K562 (cell line): ENCODE measurements at regions not wholly inside any gene's neighbourhood (a gene's known extent, or its start where the extent isn't known, plus 50 kb on each side); places are given as distances from the start of the nearest gene placed in this dataset.

ENCODE experiments used
- ATAC-seq: fragments of 200-7000 bp; cut with Tn5 transposase; 3 replicates; pipeline ENCODE4 v1.9.1; 2020; ENCODE audit warnings: moderate library complexity
- BruUV-seq: library from RNA; stranded (reverse); fragments of 400-500 nt; replicated peaks from 2 replicates; lab custom pipeline; 2021; lab: Mats Ljungman, UMichigan
- CTCF ChIA-PET: fragments of 300-600 bp; formaldehyde crosslinking; extraction: SDS; loops from one replicate; lab custom pipeline; 2021; ENCODE audit warnings: low intra/inter-chr PET ratio; lab: Yijun Ruan, JAX
- POLR2A ChIA-PET: fragments of 300-600, 350-650 bp; sonication (Branson Sonifier 250); formaldehyde crosslinking; extraction: SDS; loops from one replicate; lab custom pipeline; 2021; ENCODE audit warnings: antibody characterized with exemption, inconsistent platforms; lab: Yijun Ruan, JAX
- DNase-seq, 4 experiments: peaks; one replicate each; pipeline versions ENCODE4 v3.0.0 to v3.0.0-alpha.2; 2011 to 2018; ENCODE audit warnings: low spot score in 3 of 4, mixed read lengths in 3 of 4; ENCODE audit errors: extremely low read depth in 1 of 4
- FAIRE-seq: peaks from 2 replicates; lab custom pipeline; 2011; peaks lifted over from hg19 to GRCh38; lab: Jason Lieb, UNC
- H2AFZ ChIP-seq: 2 replicates; pipeline ENCODE4 v1.6.0; 2011; ENCODE audit warnings: low read depth, low read length, control low read depth, inconsistent platforms
- H3K27ac ChIP-seq: fragments of 200-600 bp; 3 replicates; pipeline ENCODE4 v1.8.0; 2011; ENCODE audit warnings: low read depth, mild to moderate bottlenecking, control low read depth, inconsistent platforms, low read length, moderate library complexity, mixed read lengths; ENCODE audit errors: extremely low read depth
- H3K27me3 ChIP-seq, 2 experiments: fragments of 300-600 bp in 1 of 2; 2 replicates in 1 of 2; 3 replicates in 1 of 2; pipeline versions ENCODE4 v1.6.0 to v1.8.0; 2011; ENCODE audit warnings: inconsistent platforms in 2 of 2, low read length in 2 of 2, mild to moderate bottlenecking in 1 of 2, mixed read lengths in 1 of 2, moderate library complexity in 1 of 2; ENCODE audit not compliant: control insufficient read depth in 2 of 2, insufficient read depth in 2 of 2
- H3K36me3 ChIP-seq: fragments of 300-600 bp; 3 replicates; pipeline ENCODE4 v1.8.0; 2011; ENCODE audit warnings: mild to moderate bottlenecking, low read length, inconsistent platforms; ENCODE audit not compliant: control insufficient read depth, insufficient read depth
- H3K4me1 ChIP-seq, 2 experiments: fragments of 200-600 bp in 1 of 2; replicated peaks in 1 of 2; 2 replicates in 1 of 2; 3 replicates in 1 of 2; pipeline versions ENCODE4 v1.5.1 to v1.8.0; 2011; ENCODE audit warnings: inconsistent platforms in 2 of 2, low read length in 2 of 2, mild to moderate bottlenecking in 1 of 2, mixed read lengths in 1 of 2, moderate library complexity in 1 of 2; ENCODE audit not compliant: control insufficient read depth in 2 of 2, insufficient read depth in 2 of 2
- H3K4me2 ChIP-seq: 2 replicates; pipeline ENCODE4 v1.6.1; 2011; ENCODE audit warnings: low read length, control low read depth, inconsistent platforms, mixed read lengths; ENCODE audit not compliant: insufficient read depth
- H3K4me3 ChIP-seq: fragments of 200-600 bp; sonication (generic), shearing (Covaris generic); 2 replicates; pipeline ENCODE4 v1.5.1; 2016; ENCODE audit warnings: control low read depth, inconsistent platforms
- H3K79me2 ChIP-seq: fragments of 200-600 bp; 3 replicates; pipeline ENCODE4 v1.8.0; 2011; ENCODE audit warnings: low read length, inconsistent platforms; ENCODE audit not compliant: control insufficient read depth, insufficient read depth
- H3K9ac ChIP-seq, 2 experiments: 2 replicates each; pipeline versions ENCODE4 v1.6.0 to v1.6.1; 2011; ENCODE audit warnings: low read depth in 2 of 2, low read length in 2 of 2, control low read depth in 1 of 2, inconsistent platforms in 1 of 2, mild to moderate bottlenecking in 1 of 2, mixed read lengths in 1 of 2; ENCODE audit not compliant: insufficient read depth in 1 of 2
- H3K9me1 ChIP-seq: one replicate; pipeline ENCODE4 v1.6.0; 2011; ENCODE audit warnings: inconsistent platforms, mild to moderate bottlenecking, low read length, moderate library complexity; ENCODE audit not compliant: control insufficient read depth, insufficient read depth
- H3K9me3 ChIP-seq: replicated peaks from 2 replicates; pipeline ENCODE4 v1.5.1; 2011; ENCODE audit warnings: low read depth, low read length, inconsistent platforms; ENCODE audit not compliant: control insufficient read depth, insufficient read depth
- H4K20me1 ChIP-seq: replicated peaks from 2 replicates; pipeline ENCODE4 v1.6.1; 2011; ENCODE audit warnings: low read length, inconsistent platforms, mixed read lengths; ENCODE audit not compliant: control insufficient read depth, insufficient read depth
- ARHGAP35 ChIP-seq: fragments of 450-650 bp; IDR thresholded peaks from 2 replicates; pipeline ENCODE4 v1.6.1; 2018; ENCODE audit not compliant: partially characterized antibody
- KLF13 ChIP-seq: fragments of 450-650 bp; IDR thresholded peaks from 2 replicates; pipeline ENCODE4 v1.6.1; 2016; ENCODE audit warnings: missing genetic modification characterization, low read depth, mild to moderate bottlenecking, missing compliant biosample characterization, moderate library complexity, borderline replicate concordance
- NCOA6 ChIP-seq: fragments of 450-650 bp; IDR thresholded peaks from 2 replicates; pipeline ENCODE4 v1.6.1; 2017; ENCODE audit warnings: mild to moderate bottlenecking
- ZEB2 ChIP-seq: fragments of 450-650 bp; IDR thresholded peaks from 2 replicates; pipeline ENCODE4 v1.6.1; 2016
- ZNF143 ChIP-seq: sonication (generic); formaldehyde crosslinking; IDR thresholded peaks from 2 replicates; pipeline ENCODE4 v1.9.0; 2022; ENCODE audit warnings: mild to moderate bottlenecking, missing genetic modification reagents
- ZNF24 ChIP-seq: fragments of 450-650 bp; IDR thresholded peaks from 2 replicates; pipeline ENCODE4 v1.6.1; 2016
- ZNF707 ChIP-seq: fragments of 250-450 bp; sonication (Bioruptor Pico); conservative IDR thresholded peaks from 2 replicates; pipeline ENCODE4 v1.8.0; 2022; ENCODE audit warnings: inconsistent platforms, mild to moderate bottlenecking, moderate library complexity
- ZNF75A ChIP-seq: fragments of 450-650 bp; formaldehyde crosslinking; IDR thresholded peaks from 2 replicates; pipeline ENCODE4 v1.4.0; 2020; ENCODE audit warnings: mild to moderate bottlenecking
- WGBS: fragments of 100-300 bp; shearing (Covaris generic); methylation state at CpG from one replicate; pipeline ENCODE4 v1.1.6; 2016; ENCODE audit warnings: low coverage, mixed read lengths; ENCODE audit not compliant: insufficient coverage; ENCODE audit errors: missing lambda C conversion rate; 5-methylcytosine and 5-hydroxymethylcytosine counted together
- in situ Hi-C: fragments of 300-500 bp; cut with MboI; formaldehyde crosslinking; loops from 4 replicates; pipeline ENCODE4 v1.15.0; 2018; ENCODE audit warnings: inconsistent platforms, mixed read lengths
- intact Hi-C: fragments of 100-400 bp; cut with micrococcal nuclease; formaldehyde crosslinking; loops from 2 replicates; pipeline ENCODE4 v1.14.2; 2022
- TF ChIP-seq, protein P1 (sequence below): sonication (generic); IDR thresholded peaks from 2 replicates; pipeline ENCODE4 v1.6.1; 2016
- TF ChIP-seq, protein P2 (sequence below), 2 experiments: fragments of 150-350 bp in 1 of 2; IDR thresholded peaks; 2 replicates each; pipeline ENCODE4 v1.6.1; 2012 to 2016; ENCODE audit warnings: low read depth in 2 of 2, low read length in 2 of 2, mild to moderate bottlenecking in 1 of 2, moderate library complexity in 1 of 2
- TF ChIP-seq, protein P3 (sequence below): fragments of 450-650 bp; IDR thresholded peaks from 2 replicates; pipeline ENCODE4 v1.6.1; 2018; ENCODE audit warnings: mild to moderate bottlenecking, low read depth; ENCODE audit not compliant: partially characterized antibody
- TF ChIP-seq, protein P4 (sequence below): fragments of 450-650 bp; IDR thresholded peaks from 2 replicates; pipeline ENCODE4 v1.6.1; 2016; ENCODE audit warnings: low read depth, mild to moderate bottlenecking, moderate library complexity
- TF ChIP-seq, protein P5 (sequence below): fragments of 450-650 bp; formaldehyde crosslinking; IDR thresholded peaks from 2 replicates; pipeline ENCODE4 v1.4.0; 2020; ENCODE audit warnings: mild to moderate bottlenecking, moderate library complexity

DNA sequence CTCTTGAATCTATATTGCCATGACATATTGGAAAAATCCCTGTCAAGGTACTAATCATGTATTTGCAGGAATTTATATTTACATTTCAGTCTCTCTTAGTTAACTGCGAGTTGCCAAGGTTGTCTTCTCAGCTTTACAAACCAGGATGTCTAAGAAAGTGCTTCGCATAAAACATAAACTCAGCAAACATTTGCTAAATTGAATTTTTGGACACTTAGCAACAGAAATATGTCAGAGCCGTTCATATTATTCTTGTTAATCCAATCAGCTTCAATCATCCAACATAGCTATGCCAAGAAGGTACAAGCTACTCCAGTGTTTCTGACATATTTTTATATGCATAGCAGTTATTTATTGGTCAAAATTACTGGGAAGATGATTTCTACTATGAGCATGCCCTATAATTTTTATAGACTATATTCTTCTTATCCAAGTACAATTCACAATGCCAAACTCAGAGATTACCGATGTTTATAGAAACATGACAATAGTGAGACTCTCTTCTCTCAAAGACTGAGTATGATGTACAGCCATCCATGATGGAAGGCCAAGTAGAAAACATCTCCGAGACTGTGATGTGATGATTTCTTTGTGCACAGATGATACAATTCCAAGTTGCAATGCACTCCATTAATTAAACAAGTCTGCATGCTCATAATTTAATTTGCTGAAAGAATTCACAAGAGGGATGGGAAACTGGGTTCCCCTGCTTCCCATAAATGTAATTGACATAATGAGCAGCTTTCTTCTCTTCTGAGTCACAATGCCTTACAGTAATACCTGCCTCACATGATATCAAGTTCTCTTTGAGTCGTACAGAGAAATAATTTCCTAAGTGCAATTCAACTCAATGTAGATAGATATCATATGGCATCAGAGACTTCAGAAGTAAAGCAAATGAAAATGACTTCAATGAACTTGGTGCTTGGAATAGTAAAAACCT lies 776.3 kb downstream of the EFNB2 start:
- no peak overlapping the region for H3K4me2 ChIP-seq
- no peak for FAIRE-seq
- BruUV-seq = no TSS peak
- POLR2A ChIA-PET = no interaction called here
- H3K4me3 ChIP-seq = no peak overlapping the region
- CTCF ChIA-PET = no interaction called here
- H3K9me3 ChIP-seq = no peaks in the 10 kb centered on the region; the same call in 1 of the 2 replicates
- no peak overlapping the region for H2AFZ ChIP-seq
- no peaks in the 10 kb centered on the region for H4K20me1 ChIP-seq
- intact Hi-C loops (no loop called here), in situ Hi-C loops (no loop called here)
- WGBS = 0% methylated on average over 6 of the region's 6 CpGs
- no peak for ATAC-seq
- no peaks in the 10 kb centered on the region for H3K79me2 ChIP-seq
- H3K27me3 ChIP-seq = no peaks in the 10 kb centered on the region
- no peak overlapping the region for H3K27ac ChIP-seq
- no peak overlapping the region for H3K9ac ChIP-seq
- H3K36me3 ChIP-seq = no peaks in the 10 kb centered on the region
- no peak for DNase-seq
- no peaks in the 10 kb centered on the region for H3K9me1 ChIP-seq
- no peaks in the 10 kb centered on the region for H3K4me1 ChIP-seq
- TF ChIP-seq, protein P1, sequence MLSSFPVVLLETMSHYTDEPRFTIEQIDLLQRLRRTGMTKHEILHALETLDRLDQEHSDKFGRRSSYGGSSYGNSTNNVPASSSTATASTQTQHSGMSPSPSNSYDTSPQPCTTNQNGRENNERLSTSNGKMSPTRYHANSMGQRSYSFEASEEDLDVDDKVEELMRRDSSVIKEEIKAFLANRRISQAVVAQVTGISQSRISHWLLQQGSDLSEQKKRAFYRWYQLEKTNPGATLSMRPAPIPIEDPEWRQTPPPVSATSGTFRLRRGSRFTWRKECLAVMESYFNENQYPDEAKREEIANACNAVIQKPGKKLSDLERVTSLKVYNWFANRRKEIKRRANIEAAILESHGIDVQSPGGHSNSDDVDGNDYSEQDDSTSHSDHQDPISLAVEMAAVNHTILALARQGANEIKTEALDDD = no peak
- TF ChIP-seq ZNF707 (CRISPR knock-in tag) = no peak
- TF ChIP-seq, protein P2, sequence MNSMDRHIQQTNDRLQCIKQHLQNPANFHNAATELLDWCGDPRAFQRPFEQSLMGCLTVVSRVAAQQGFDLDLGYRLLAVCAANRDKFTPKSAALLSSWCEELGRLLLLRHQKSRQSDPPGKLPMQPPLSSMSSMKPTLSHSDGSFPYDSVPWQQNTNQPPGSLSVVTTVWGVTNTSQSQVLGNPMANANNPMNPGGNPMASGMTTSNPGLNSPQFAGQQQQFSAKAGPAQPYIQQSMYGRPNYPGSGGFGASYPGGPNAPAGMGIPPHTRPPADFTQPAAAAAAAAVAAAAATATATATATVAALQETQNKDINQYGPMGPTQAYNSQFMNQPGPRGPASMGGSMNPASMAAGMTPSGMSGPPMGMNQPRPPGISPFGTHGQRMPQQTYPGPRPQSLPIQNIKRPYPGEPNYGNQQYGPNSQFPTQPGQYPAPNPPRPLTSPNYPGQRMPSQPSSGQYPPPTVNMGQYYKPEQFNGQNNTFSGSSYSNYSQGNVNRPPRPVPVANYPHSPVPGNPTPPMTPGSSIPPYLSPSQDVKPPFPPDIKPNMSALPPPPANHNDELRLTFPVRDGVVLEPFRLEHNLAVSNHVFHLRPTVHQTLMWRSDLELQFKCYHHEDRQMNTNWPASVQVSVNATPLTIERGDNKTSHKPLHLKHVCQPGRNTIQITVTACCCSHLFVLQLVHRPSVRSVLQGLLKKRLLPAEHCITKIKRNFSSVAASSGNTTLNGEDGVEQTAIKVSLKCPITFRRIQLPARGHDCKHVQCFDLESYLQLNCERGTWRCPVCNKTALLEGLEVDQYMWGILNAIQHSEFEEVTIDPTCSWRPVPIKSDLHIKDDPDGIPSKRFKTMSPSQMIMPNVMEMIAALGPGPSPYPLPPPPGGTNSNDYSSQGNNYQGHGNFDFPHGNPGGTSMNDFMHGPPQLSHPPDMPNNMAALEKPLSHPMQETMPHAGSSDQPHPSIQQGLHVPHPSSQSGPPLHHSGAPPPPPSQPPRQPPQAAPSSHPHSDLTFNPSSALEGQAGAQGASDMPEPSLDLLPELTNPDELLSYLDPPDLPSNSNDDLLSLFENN (IDR thresholded peaks at IDR 0.05; ENCODE audit: low read depth in 2 of 2, low read length in 2 of 2) = no peak
- TF ChIP-seq ARHGAP35 = no peak
- no peak for TF ChIP-seq ZNF143 (CRISPR knock-in tag)
- TF ChIP-seq, protein P3, sequence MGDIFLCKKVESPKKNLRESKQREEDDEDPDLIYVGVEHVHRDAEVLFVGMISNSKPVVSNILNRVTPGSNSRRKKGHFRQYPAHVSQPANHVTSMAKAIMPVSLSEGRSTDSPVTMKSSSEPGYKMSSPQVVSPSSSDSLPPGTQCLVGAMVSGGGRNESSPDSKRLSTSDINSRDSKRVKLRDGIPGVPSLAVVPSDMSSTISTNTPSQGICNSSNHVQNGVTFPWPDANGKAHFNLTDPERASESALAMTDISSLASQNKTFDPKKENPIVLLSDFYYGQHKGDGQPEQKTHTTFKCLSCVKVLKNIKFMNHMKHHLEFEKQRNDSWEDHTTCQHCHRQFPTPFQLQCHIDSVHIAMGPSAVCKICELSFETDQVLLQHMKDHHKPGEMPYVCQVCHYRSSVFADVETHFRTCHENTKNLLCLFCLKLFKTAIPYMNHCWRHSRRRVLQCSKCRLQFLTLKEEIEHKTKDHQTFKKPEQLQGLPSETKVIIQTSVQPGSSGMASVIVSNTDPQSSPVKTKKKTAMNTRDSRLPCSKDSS = no peak
- TF ChIP-seq, protein P4, sequence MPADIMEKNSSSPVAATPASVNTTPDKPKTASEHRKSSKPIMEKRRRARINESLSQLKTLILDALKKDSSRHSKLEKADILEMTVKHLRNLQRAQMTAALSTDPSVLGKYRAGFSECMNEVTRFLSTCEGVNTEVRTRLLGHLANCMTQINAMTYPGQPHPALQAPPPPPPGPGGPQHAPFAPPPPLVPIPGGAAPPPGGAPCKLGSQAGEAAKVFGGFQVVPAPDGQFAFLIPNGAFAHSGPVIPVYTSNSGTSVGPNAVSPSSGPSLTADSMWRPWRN = no peak
- no peak for TF ChIP-seq ZEB2
- TF ChIP-seq, protein P5, sequence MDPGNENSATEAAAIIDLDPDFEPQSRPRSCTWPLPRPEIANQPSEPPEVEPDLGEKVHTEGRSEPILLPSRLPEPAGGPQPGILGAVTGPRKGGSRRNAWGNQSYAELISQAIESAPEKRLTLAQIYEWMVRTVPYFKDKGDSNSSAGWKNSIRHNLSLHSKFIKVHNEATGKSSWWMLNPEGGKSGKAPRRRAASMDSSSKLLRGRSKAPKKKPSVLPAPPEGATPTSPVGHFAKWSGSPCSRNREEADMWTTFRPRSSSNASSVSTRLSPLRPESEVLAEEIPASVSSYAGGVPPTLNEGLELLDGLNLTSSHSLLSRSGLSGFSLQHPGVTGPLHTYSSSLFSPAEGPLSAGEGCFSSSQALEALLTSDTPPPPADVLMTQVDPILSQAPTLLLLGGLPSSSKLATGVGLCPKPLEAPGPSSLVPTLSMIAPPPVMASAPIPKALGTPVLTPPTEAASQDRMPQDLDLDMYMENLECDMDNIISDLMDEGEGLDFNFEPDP = no peak
- no peak for TF ChIP-seq NCOA6
- TF ChIP-seq ZNF24 = no peak
- TF ChIP-seq KLF13 (tag) = no peak
- TF ChIP-seq ZNF75A = no peak
